Omental fat pad (tissue), 3 donors: ENCODE measurements at regions not wholly inside any gene's neighbourhood (a gene's known extent, or its start where the extent isn't known, plus 50 kb on each side); places are given as distances from the start of the nearest gene placed in this dataset.

Source experiments
- ATAC-seq: fragments of 150-250 bp; one replicate; pipeline ENCODE4 v1.9.1; 2016; ENCODE audit warnings: mild to moderate bottlenecking, moderate library complexity; ENCODE audit not compliant: low FRiP score
- DNase-seq: peaks from one replicate; pipeline ENCODE4 v3.0.0-alpha.2; 2019; ENCODE audit warnings: low spot score
- CTCF ChIP-seq, 3 donors: fragments of 450-650 bp; IDR thresholded peaks; one replicate each; pipeline ENCODE4 v1.5.1; 2016 to 2017; ENCODE audit warnings: antibody characterized with exemption in 3 of 3, mild to moderate bottlenecking in 3 of 3, moderate library complexity in 2 of 3

DNA sequence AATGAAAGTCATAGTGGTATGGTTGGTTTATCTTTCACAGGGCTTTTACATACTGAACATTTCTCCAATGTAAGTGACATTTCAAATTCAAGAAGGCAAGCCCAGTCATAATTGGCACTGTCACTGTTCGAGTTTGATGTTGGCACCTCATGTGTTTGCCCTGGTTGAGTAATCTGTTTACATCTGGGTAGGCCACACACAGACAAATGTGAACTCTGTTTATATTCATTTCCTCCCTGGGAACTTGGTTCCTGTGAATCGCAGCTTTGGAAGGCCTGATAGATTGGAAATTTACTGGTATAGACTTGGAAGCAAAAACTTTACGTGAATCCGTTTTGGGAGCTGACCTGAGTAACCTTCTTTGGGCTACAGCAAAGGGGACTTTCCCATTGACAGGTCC, 395.2 kb upstream of the AZI2 start:
- no peak for ATAC-seq

GRCh38 chr3:28745436-28745835, 396.8 kb upstream of the AZI2 start:
- TF ChIP-seq CTCF (IDR thresholded peaks at IDR 0.05): no peak
- ATAC-seq (no peak), DNase-seq (no peak)

More for the DNA sequence above, 395.2 kb upstream of the AZI2 start:
- no peak for TF ChIP-seq CTCF (IDR thresholded peaks at IDR 0.05)
- DNase-seq: no peak

GRCh38 chr3:28745916-28746617, 397.4 kb upstream of the AZI2 start:
- DNase-seq: no peak
- no peak for TF ChIP-seq CTCF (IDR thresholded peaks at IDR 0.05)
- ATAC-seq: no peak

DNA sequence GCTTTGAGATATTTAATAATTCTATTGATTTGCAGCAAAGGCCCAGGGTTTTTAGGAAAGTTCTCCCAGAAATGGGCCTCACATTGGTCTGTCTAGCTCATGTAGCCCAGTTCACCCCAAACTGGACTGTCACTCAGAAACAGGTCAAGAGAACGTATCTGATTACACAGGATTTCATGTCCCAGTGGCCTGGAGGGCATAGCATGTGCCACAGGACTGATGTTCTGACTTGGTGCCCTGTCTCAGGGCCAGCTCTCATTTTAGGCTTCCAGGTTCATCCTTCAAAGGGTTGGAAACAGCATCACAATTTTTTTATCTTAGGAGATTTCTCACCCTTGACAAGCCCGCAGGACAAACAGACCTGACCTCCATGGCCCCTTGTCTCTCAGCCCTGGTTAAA, 398.4 kb upstream of the AZI2 start:
- TF ChIP-seq CTCF (IDR thresholded peaks at IDR 0.05): no peak
- ATAC-seq: no peak
- no peak for DNase-seq

DNA sequence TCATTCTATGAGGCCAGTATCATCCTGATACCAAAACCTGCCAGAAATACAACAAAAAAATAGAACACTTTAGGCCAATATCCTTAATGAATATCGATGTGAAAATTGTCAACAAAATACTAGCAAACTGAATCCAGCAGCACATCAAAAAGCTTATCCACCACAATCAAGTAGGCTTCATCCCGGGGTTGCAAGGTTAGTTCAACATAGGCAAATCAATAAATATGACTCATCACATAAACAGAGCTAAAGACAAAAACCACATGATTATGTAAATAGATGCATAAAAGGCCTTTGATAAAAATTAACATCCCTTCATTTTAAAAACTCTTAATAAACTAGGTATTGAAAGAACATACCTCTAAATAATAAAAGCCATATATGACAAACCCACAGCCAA, 403.2 kb upstream of the AZI2 start:
- TF ChIP-seq CTCF (IDR thresholded peaks at IDR 0.05): no peak
- ATAC-seq: no peak

GRCh38 chr3:28752290-28752689, 403.7 kb upstream of the AZI2 start:
- ATAC-seq (no peak), DNase-seq (no peak)
- TF ChIP-seq CTCF (IDR thresholded peaks at IDR 0.05): no peak

More for the DNA sequence above, 403.2 kb upstream of the AZI2 start:
- DNase-seq: no peak

- TF ChIP-seq CTCF (IDR thresholded peaks at IDR 0.05): no peak
- ATAC-seq (no peak), DNase-seq (no peak)
Measured at GRCh38 chr3:28756056-28756455, 407.4 kb upstream of the AZI2 start.
